ENCODE measurements at regions not wholly inside any gene's neighbourhood (a gene's known extent, or its start where the extent isn't known, plus 50 kb on each side); places are given as distances from the start of the nearest gene placed in this dataset.

DNA sequence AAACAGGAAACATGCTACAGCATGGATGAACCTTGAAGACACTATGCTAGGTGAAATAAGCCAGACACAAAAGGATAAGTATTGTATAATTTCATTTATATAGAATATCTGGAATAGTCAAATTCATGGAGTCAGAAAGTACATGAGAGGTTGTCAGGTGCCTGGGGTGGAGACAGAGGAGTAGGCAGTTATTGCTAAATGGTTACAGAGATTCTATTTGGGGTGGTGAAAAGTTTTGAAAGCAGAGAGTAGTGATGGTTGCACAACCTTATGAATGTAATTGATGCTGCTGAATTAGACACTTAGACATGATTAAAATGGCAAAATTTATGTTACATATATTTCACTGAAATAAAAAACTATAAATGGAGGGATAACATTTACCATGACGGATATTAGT lies 197.4 kb downstream of the VAPA start:
- Histone ChIP-seq H3K27me3 (ENCODE audit: insufficient read depth, poor library complexity, severe bottlenecking) (no peaks in the 10 kb centered on the region), H3K4me3 (replicated peaks; ENCODE audit: insufficient read depth, low read length) (no peak overlapping the region), H3K27ac (replicated peaks) (no peak overlapping the region)
- TF ChIP-seq, protein P1, sequence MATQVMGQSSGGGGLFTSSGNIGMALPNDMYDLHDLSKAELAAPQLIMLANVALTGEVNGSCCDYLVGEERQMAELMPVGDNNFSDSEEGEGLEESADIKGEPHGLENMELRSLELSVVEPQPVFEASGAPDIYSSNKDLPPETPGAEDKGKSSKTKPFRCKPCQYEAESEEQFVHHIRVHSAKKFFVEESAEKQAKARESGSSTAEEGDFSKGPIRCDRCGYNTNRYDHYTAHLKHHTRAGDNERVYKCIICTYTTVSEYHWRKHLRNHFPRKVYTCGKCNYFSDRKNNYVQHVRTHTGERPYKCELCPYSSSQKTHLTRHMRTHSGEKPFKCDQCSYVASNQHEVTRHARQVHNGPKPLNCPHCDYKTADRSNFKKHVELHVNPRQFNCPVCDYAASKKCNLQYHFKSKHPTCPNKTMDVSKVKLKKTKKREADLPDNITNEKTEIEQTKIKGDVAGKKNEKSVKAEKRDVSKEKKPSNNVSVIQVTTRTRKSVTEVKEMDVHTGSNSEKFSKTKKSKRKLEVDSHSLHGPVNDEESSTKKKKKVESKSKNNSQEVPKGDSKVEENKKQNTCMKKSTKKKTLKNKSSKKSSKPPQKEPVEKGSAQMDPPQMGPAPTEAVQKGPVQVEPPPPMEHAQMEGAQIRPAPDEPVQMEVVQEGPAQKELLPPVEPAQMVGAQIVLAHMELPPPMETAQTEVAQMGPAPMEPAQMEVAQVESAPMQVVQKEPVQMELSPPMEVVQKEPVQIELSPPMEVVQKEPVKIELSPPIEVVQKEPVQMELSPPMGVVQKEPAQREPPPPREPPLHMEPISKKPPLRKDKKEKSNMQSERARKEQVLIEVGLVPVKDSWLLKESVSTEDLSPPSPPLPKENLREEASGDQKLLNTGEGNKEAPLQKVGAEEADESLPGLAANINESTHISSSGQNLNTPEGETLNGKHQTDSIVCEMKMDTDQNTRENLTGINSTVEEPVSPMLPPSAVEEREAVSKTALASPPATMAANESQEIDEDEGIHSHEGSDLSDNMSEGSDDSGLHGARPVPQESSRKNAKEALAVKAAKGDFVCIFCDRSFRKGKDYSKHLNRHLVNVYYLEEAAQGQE (IDR thresholded peaks at IDR 0.05; ENCODE audit: insufficient replicate concordance, low read depth): no peak
- no peak for TF ChIP-seq SPI1 (IDR thresholded peaks at IDR 0.05; ENCODE audit: borderline replicate concordance, low read depth)
- TF ChIP-seq, protein P2, sequence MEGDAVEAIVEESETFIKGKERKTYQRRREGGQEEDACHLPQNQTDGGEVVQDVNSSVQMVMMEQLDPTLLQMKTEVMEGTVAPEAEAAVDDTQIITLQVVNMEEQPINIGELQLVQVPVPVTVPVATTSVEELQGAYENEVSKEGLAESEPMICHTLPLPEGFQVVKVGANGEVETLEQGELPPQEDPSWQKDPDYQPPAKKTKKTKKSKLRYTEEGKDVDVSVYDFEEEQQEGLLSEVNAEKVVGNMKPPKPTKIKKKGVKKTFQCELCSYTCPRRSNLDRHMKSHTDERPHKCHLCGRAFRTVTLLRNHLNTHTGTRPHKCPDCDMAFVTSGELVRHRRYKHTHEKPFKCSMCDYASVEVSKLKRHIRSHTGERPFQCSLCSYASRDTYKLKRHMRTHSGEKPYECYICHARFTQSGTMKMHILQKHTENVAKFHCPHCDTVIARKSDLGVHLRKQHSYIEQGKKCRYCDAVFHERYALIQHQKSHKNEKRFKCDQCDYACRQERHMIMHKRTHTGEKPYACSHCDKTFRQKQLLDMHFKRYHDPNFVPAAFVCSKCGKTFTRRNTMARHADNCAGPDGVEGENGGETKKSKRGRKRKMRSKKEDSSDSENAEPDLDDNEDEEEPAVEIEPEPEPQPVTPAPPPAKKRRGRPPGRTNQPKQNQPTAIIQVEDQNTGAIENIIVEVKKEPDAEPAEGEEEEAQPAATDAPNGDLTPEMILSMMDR (IDR thresholded peaks at IDR 0.05; ENCODE audit: insufficient read depth, low read length): no peak
- no peak for TF ChIP-seq POLR2AphosphoS5 (IDR thresholded peaks at IDR 0.05; ENCODE audit: low read depth)
- no peak for TF ChIP-seq GABPA (IDR thresholded peaks at IDR 0.05; ENCODE audit: low read depth)
- DNase-seq (ENCODE audit: low read depth in 1 of 2, low spot score in 1 of 2): peak; percentile 33 to 44

DNA sequence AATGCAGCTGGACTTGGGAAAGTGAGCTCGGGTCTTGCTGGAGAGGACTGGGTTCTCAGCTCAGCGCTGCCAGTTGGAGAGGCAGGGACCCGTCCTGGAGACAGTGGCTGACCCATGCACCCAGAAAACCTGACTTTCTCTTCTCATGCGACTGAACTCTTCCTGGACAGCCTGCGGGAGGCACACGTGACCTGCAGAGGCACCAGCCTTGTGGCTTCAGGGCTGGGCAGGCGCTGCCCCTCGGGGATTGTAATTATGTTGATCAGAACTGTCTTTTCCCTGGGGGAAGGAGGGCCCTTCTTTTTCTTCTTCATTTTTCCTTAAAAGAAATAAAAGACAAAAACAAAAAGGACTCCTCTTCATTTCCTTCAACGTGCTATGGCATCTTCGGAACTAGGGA lies 198.1 kb downstream of the VAPA start:
- Histone ChIP-seq H3K27ac (replicated peaks) (no peak overlapping the region), H3K4me3 (replicated peaks; ENCODE audit: insufficient read depth, low read length) (no peak overlapping the region), H3K27me3 (ENCODE audit: insufficient read depth, poor library complexity, severe bottlenecking) (no peaks in the 10 kb centered on the region)
- DNase-seq (ENCODE audit: low read depth in 1 of 2, low spot score in 1 of 2): no peak
- TF ChIP-seq, protein P2 (IDR thresholded peaks at IDR 0.05; ENCODE audit: insufficient read depth, low read length): no peak
- no peak for TF ChIP-seq SPI1 (IDR thresholded peaks at IDR 0.05; ENCODE audit: borderline replicate concordance, low read depth)
- no peak for TF ChIP-seq GABPA (IDR thresholded peaks at IDR 0.05; ENCODE audit: low read depth)
- TF ChIP-seq POLR2AphosphoS5 (IDR thresholded peaks at IDR 0.05; ENCODE audit: low read depth): no peak
- TF ChIP-seq, protein P1 (IDR thresholded peaks at IDR 0.05; ENCODE audit: insufficient replicate concordance, low read depth): no peak

DNA sequence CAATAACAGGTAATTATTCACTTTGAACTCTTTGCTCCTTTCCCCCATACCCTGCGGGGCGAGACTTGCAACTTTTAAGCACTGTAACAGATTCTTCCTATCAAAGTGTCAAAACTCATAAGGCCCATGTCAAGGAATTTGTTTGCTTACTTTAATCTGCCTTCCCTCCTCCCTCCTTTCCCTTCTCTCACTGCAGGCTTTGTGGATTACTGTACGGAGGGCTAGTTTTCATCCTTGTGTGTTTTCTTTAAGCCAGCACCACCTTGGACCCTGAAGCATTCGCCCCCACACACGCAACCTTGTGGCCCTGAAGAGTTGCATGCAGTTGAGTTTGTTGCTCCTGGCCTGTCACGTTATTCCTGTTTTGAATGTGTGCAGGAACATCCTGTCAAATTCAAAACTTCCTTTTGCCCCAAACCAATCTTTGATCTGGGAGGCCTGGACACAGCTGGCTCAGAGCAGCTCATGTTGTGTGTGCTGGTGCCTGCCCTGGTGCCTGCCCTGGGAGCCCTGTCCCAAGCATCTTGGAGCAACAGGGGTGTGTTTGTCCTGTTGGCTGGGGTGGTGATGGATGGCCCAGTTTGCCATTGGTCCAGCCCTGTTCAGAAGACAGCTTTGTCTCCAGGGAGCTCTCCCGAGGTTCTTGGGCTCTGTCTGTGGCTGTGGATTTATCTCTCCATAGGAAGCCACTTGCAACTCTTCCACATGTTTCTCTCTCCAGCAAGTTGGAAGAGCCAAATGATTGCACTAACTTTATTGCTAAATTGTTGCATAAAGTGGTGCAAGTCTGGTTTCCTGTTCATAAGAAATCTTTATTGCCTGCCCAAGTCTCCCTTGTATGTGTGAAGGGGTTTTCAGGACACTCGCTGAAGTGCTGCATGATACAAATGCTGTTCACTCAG lies 199.6 kb downstream of the VAPA start:
- peak; percentile 69 to 81 for DNase-seq (ENCODE audit: low read depth in 1 of 2, low spot score in 1 of 2)
- Histone ChIP-seq H3K27me3 (ENCODE audit: insufficient read depth, poor library complexity, severe bottlenecking) (no peaks in the 10 kb centered on the region), H3K27ac (replicated peaks) (no peak overlapping the region), H3K4me3 (replicated peaks; ENCODE audit: insufficient read depth, low read length) (no peak overlapping the region)
- TF ChIP-seq, protein P2 (IDR thresholded peaks at IDR 0.05; ENCODE audit: insufficient read depth, low read length): no peak

All from HL-60 (cell line).